Heart left ventricle (tissue), 16 donors: ENCODE measurements at regions not wholly inside any gene's neighbourhood (a gene's known extent, or its start where the extent isn't known, plus 50 kb on each side); places are given as distances from the start of the nearest gene placed in this dataset.

Experiments
- ATAC-seq, 4 donors: fragments of 200-7000 bp; cut with Tn5 transposase; one replicate each; pipeline ENCODE4 v1.9.1; 2020 to 2022; ENCODE audit warnings: moderate library complexity in 4 of 4, mild to moderate bottlenecking in 3 of 4, moderate number of reproducible peaks in 1 of 4
- DNase-seq, 5 donors: peaks; one replicate each; pipeline ENCODE4 v3.0.0-alpha.2; 2020
- H3K27ac ChIP-seq, 12 donors: fragments of 200-600 bp; sonication (generic) in 4 of 12; one replicate each; pipeline versions ENCODE4 v1.5.0 to v1.8.0; 2016 to 2022; ENCODE audit warnings: mild to moderate bottlenecking in 2 of 12
- H3K27me3 ChIP-seq, 9 donors: fragments of 200-600 bp; sonication (generic) in 2 of 9; one replicate each; pipeline versions ENCODE4 v1.5.1 to v1.8.0; 2016 to 2022; ENCODE audit warnings: mild to moderate bottlenecking in 3 of 9
- H3K36me3 ChIP-seq, 9 donors: fragments of 200-600 bp; sonication (generic) in 2 of 9; one replicate each; pipeline versions ENCODE4 v1.5.0 to v1.8.0; 2018 to 2022; ENCODE audit warnings: mild to moderate bottlenecking in 2 of 9
- H3K4me1 ChIP-seq, 12 donors: fragments of 200-600 bp; sonication (generic) in 4 of 12; one replicate each; pipeline versions ENCODE4 v1.5.0 to v1.8.0; 2016 to 2022; ENCODE audit warnings: mild to moderate bottlenecking in 3 of 12
- H3K4me3 ChIP-seq, 12 donors: fragments of 200-600 bp; sonication (generic) in 4 of 12; one replicate each; pipeline versions ENCODE4 v1.5.0 to v1.8.0; 2017 to 2022; ENCODE audit warnings: mild to moderate bottlenecking in 9 of 12, moderate library complexity in 4 of 12
- H3K9me3 ChIP-seq, 12 donors: fragments of 200-600 bp; sonication (generic) in 4 of 12; one replicate each; pipeline versions ENCODE4 v1.5.0 to v1.8.0; 2016 to 2022; ENCODE audit warnings: mild to moderate bottlenecking in 1 of 12
- CTCF ChIP-seq, 12 donors: fragments of 200-600 bp; sonication (generic) in 4 of 12; IDR thresholded peaks; one replicate each; pipeline versions ENCODE4 v1.5.0 to v1.8.0; 2018 to 2022; ENCODE audit warnings: antibody characterized with exemption in 12 of 12, mild to moderate bottlenecking in 5 of 12
- POLR2A ChIP-seq, 2 donors: fragments of 450-650 bp; IDR thresholded peaks; one replicate each; pipeline ENCODE4 v1.6.1; 2017; ENCODE audit warnings: antibody characterized with exemption in 2 of 2, mild to moderate bottlenecking in 2 of 2, moderate library complexity in 2 of 2
- WGBS, 4 donors: extraction: QIAGEN DNeasy Blood & Tissue Kit in 2 of 4; methylation state at CpG; one replicate each; pipeline versions ENCODE4 v1.1.5 to v1.1.7; 2013 to 2018; 5-methylcytosine and 5-hydroxymethylcytosine counted together
- intact Hi-C, 10 donors: fragments of 100-400 bp; cut with DNase I; formaldehyde crosslinking; loops; one replicate each; pipeline versions ENCODE4 v1.11.1 to v1.14.2; 2022
- donor health status: ischemic (EF 13 %, LVEDD 7.1; RV severe dilation, severe dysfunction).
- donor health status: healthy with polysubstance abuse.
- donor health status: DM: no; HTN: yes; CAD: no.
- donor health status: DM: no; HTN: no; CAD: no.
- donor health status: ischemic (EF 25% LVEDD 6.9; RV normal size, moderate dysfunction).
- donor health status: ischemic (EF 25% LVEDD 5.7; RV mildly dilated, moderate dysfunction).
- donor health status: healthy.
- donor health status: DM: yes; HTN: yes; CAD: no.
- donor health status: ischemic (EF 35%, LVEDD 5.7; RV mildly dilated, moderate dysfunction).
- donor health status: nonischemic (EF 11% LVEDD 7.7; RV severe dilation, severe dysfunction).
- donor health status: DM: yes; HTN: yes; CAD: no.
- donor health status: PGD.
- donor health status: ischemic (EF 29% LVEDD 5.4; RV normal size, mild dysfunction).
- donor health status: nonischemic (EF 23%, LVEDD 6.1; RV moderate dilation, normal function).

DNA sequence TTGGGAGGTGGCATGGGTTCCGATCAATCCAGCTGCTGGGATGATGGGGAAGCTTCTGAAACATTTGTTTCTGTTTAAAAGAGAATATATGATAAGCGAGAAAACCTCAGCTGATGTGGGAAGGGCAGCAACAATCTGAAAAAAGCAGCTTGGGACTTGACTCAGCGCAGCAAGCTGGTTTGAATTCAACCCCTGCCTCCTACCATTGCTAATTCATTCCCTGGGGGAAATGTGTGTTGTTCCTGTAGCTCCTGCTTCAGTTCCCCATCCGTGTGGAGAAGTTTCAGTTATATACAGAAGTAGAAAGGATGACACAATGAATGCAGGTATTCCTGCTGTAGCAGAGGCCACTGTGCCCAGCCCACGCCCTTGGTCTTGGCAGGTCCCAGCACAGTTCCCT is 145.1 kb downstream of the NXNL2 start:
- DNase-seq, result no peak
- 73 to 81% (median 79%) methylated on average over 5 of the region's 5 CpGs for WGBS, 4 donors
- intact Hi-C loops, result no loop called here
- no peaks in the 10 kb centered on the region for H3K9me3 ChIP-seq
- TF ChIP-seq POLR2A (IDR thresholded peaks at IDR 0.05), result no peak
- no peaks in the 10 kb centered on the region for H3K27me3 ChIP-seq
- H3K4me3 ChIP-seq, result no peak overlapping the region
- no peaks in the 10 kb centered on the region for H3K36me3 ChIP-seq
- peaks cover 0 to 9% (median 0%) of the 10 kb centered on the region in 12 donors for H3K4me1 ChIP-seq
- H3K27ac ChIP-seq, result peak overlapping the region in 1 of 12 donors; percentile 42
- peak in 2 of 4 donors; percentile 15 to 72 for ATAC-seq

DNA sequence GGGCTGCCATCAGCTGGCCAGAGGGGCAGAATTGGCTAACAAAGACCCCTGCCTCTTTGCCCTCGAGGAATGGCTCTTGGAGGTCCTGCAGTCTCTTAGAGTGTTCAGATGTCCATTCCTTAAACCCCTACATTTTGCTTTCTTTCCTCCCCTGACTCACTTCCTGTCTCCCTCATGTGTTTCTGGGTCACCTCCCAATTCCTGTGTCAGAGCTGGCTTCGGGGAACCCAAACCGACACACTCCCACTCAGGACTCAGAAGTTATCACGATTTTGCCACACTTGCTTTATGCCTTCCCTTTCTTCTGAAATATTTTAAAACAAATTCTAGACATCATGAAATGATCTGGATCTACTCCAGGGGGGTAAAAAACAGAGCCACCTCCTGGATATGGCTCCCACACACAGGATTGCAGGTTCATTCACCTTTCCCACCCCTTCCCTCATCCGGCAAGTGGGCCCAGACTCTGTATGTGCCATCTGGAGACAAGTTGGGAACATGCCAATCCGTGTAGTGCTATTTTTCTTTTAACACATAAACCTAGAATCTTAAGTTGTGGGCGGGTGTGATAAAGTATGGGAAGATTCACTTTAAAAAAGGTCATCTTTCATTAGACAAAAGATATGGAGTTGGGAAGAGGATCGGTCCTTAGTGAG is 145.7 kb downstream of the NXNL2 start:
- no peak for TF ChIP-seq POLR2A (IDR thresholded peaks at IDR 0.05)
- no peak for TF ChIP-seq CTCF (IDR thresholded peaks at IDR 0.05)
- WGBS, 4 donors, result 76 to 82% (median 78%) methylated on average over 8 of the region's 8 CpGs
- Histone ChIP-seq H3K27ac (peak overlapping the region in 1 of 12 donors; percentile 35), H3K36me3 (no peaks in the 10 kb centered on the region), H3K4me3 (no peak overlapping the region), H3K27me3 (no peaks in the 10 kb centered on the region), H3K4me1 (peaks cover 0 to 9% (median 0%) of the 10 kb centered on the region in 12 donors), H3K9me3 (no peaks in the 10 kb centered on the region)
- no peak for DNase-seq
- intact Hi-C loops, result no loop called here
- peak in 1 of 4 donors; percentile 71 for ATAC-seq

DNA sequence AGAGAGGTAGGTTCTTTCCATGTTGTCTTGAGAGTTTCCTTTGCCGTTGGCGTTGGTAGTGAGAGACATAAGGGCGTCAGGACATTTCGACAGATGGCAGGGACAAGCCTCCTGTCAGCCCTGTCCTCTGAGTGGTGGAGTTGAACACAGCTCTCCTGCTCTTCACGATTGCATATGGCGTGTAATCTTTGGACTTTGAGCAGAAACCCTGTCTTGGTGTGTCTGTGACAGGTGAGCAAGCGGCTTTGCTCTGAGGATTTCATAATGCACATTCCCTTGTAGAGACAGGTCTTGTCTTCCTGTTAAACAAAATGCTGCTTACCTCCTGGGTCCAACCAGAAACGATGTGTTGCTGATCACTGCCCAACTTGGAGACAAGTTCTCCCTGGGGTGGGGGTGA is 146.5 kb downstream of the NXNL2 start:
- no peaks in the 10 kb centered on the region for H3K36me3 ChIP-seq
- ATAC-seq (no peak), DNase-seq (no peak)
- no peaks in the 10 kb centered on the region for H3K27me3 ChIP-seq
- no peak for TF ChIP-seq CTCF (IDR thresholded peaks at IDR 0.05)
- no peak for TF ChIP-seq POLR2A (IDR thresholded peaks at IDR 0.05)
- no peaks in the 10 kb centered on the region for H3K9me3 ChIP-seq
- intact Hi-C loops, result no loop called here
- 84 to 95% (median 86%) methylated on average over 6 to 8 of the region's 8 CpGs for whole genome bisulfite sequencing, 4 donors
- H3K4me1 ChIP-seq, result peaks cover 0 to 9% (median 0%) of the 10 kb centered on the region in 12 donors
- H3K4me3 ChIP-seq, result no peak overlapping the region
- no peak overlapping the region for H3K27ac ChIP-seq

DNA sequence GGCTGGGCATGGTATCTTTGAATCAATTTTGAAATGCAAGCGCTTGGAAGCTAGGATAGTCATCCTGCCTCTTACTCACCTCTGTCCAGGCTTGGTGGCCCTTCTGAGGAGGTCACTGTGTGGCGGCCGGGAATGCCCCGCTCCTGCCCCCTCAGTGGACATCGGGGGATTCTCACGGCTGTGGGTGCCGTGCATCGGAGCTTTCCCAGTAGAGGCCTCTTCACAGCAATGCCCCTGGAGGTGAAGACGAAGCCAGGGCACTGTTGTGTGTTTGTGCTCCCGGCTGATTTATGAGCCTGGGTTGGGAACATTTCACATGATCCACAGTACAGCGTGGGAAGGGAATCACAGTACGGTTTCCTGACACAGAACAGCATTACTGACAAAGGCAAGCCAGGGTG is 147.5 kb downstream of the NXNL2 start:
- ATAC-seq (no peak), DNase-seq (no peak)
- WGBS, 4 donors, result 83 to 92% (median 85%) methylated on average over 9 to 12 of the region's 12 CpGs
- no peak for TF ChIP-seq POLR2A (IDR thresholded peaks at IDR 0.05)
- TF ChIP-seq CTCF (IDR thresholded peaks at IDR 0.05), result no peak
- intact Hi-C loops, result no loop called here
- H3K27me3 ChIP-seq, result no peaks in the 10 kb centered on the region
- peaks cover 0 to 9% (median 0%) of the 10 kb centered on the region in 12 donors for H3K4me1 ChIP-seq
- no peak overlapping the region for H3K27ac ChIP-seq
- no peak overlapping the region for H3K4me3 ChIP-seq
- H3K9me3 ChIP-seq, result no peaks in the 10 kb centered on the region
- no peaks in the 10 kb centered on the region for H3K36me3 ChIP-seq

- no peaks in the 10 kb centered on the region for H3K36me3 ChIP-seq
- no peak overlapping the region for H3K27ac ChIP-seq
- intact Hi-C loops, result no loop called here
- no peak overlapping the region for H3K4me3 ChIP-seq
- no peak for TF ChIP-seq POLR2A (IDR thresholded peaks at IDR 0.05)
- no peak for TF ChIP-seq CTCF (IDR thresholded peaks at IDR 0.05)
- no peaks in the 10 kb centered on the region for H3K27me3 ChIP-seq
- 80 to 86% (median 83%) methylated on average over 8 of the region's 8 CpGs for WGBS, 4 donors
- H3K4me1 ChIP-seq, result peaks cover 0 to 9% (median 0%) of the 10 kb centered on the region in 12 donors
- ATAC-seq (no peak), DNase-seq (no peak)
- H3K9me3 ChIP-seq, result no peaks in the 10 kb centered on the region
These were observed 149.1 kb downstream of the NXNL2 start for GRCh38 chr9:88684046-88684445.
